Upper lobe of left lung (tissue), 6 donors: ENCODE measurements at regions not wholly inside any gene's neighbourhood (a gene's known extent, or its start where the extent isn't known, plus 50 kb on each side); places are given as distances from the start of the nearest gene placed in this dataset.

Experiments used
- ATAC-seq, 2 donors: fragments of 200-7000 bp; cut with Tn5 transposase; one replicate each; pipeline ENCODE4 v1.9.1; 2022; ENCODE audit warnings: mild to moderate bottlenecking in 2 of 2, moderate library complexity in 2 of 2; ENCODE audit not compliant: low FRiP score in 2 of 2
- DNase-seq, 2 donors: peaks; one replicate each; pipeline ENCODE4 v3.0.0-alpha.2; 2019 to 2020
- H3K27ac ChIP-seq, 4 donors: fragments of 200-600 bp; sonication (generic); one replicate each; pipeline ENCODE4 v1.5.1; 2016 to 2019
- H3K27me3 ChIP-seq, 4 donors: fragments of 200-600 bp; sonication (generic); one replicate each; pipeline ENCODE4 v1.5.1; 2017 to 2019
- H3K36me3 ChIP-seq, 4 donors: fragments of 200-600 bp; sonication (generic); one replicate each; pipeline ENCODE4 v1.5.1; 2016 to 2019
- H3K4me1 ChIP-seq, 4 donors: fragments of 200-600 bp; sonication (generic); one replicate each; pipeline ENCODE4 v1.5.1; 2018 to 2019
- H3K4me3 ChIP-seq, 4 donors: fragments of 200-600 bp; sonication (generic); one replicate each; pipeline ENCODE4 v1.5.1; 2017 to 2019; ENCODE audit warnings: mild to moderate bottlenecking in 2 of 4, moderate library complexity in 1 of 4
- H3K9me3 ChIP-seq, 4 donors: fragments of 200-600 bp; sonication (generic); one replicate each; pipeline ENCODE4 v1.5.1; 2018 to 2019
- CTCF ChIP-seq, 6 experiments: fragments of 450-650 bp in 4 of 6; fragments of 200-600 bp in 2 of 6; sonication (generic) in 2 of 6; IDR thresholded peaks; one replicate each; pipeline ENCODE4 v1.5.1; 2016 to 2019; ENCODE audit warnings: antibody characterized with exemption in 6 of 6
- EP300 ChIP-seq, 4 donors: sonication (generic); formaldehyde crosslinking; IDR thresholded peaks; one replicate each; pipeline ENCODE4 v1.5.1; 2017; ENCODE audit warnings: antibody characterized with exemption in 4 of 4, control low read depth in 2 of 4
- POLR2A ChIP-seq, 4 donors: fragments of 450-650 bp; IDR thresholded peaks; one replicate each; pipeline ENCODE4 v1.5.1; 2016 to 2017; ENCODE audit warnings: antibody characterized with exemption in 4 of 4, mild to moderate bottlenecking in 2 of 4
- POLR2AphosphoS5 ChIP-seq, 2 donors: sonication (generic); formaldehyde crosslinking; IDR thresholded peaks; one replicate each; pipeline ENCODE4 v1.5.1; 2017; ENCODE audit warnings: antibody characterized with exemption in 2 of 2
- WGBS, 2 donors: methylation state at CpG; one replicate each; pipeline ENCODE4 v1.1.5; 2017 to 2018; 5-methylcytosine and 5-hydroxymethylcytosine counted together
- donor health status: DM: no; HTN: no; CAD: no; lungs with moderate emphysema.
- donor health status: DM: no; HTN: yes; CAD: no; lungs with severe emphysema.

GRCh38 chr1:5725406-5725805 is 266.8 kb downstream of the NPHP4 start:
- Histone ChIP-seq H3K27me3 (no peaks in the 10 kb centered on the region), H3K9me3 (no peaks in the 10 kb centered on the region), H3K36me3 (no peaks in the 10 kb centered on the region), H3K27ac (no peak overlapping the region), H3K4me3 (no peak overlapping the region), H3K4me1 (no peaks in the 10 kb centered on the region)
- DNase-seq (no peak), ATAC-seq (no peak)
- TF ChIP-seq POLR2AphosphoS5 (IDR thresholded peaks at IDR 0.05) (no peak), EP300 (IDR thresholded peaks at IDR 0.05) (no peak), POLR2A (IDR thresholded peaks at IDR 0.05) (no peak)
- 83 to 84% methylated on average over 12 to 13 of the region's 13 CpGs for WGBS, 2 donors

- no peaks in the 10 kb centered on the region for H3K36me3 ChIP-seq
- DNase-seq = peak in 1 of 2 donors; percentile 11
- H3K4me3 ChIP-seq = no peak overlapping the region
- WGBS, 2 donors = 77 to 88% methylated on average over 9 of the region's 9 CpGs
- ATAC-seq = no peak
- H3K27me3 ChIP-seq = no peaks in the 10 kb centered on the region
- H3K4me1 ChIP-seq = no peaks in the 10 kb centered on the region
- no peaks in the 10 kb centered on the region for H3K9me3 ChIP-seq
- TF ChIP-seq POLR2AphosphoS5 (IDR thresholded peaks at IDR 0.05) = no peak
- no peak for TF ChIP-seq EP300 (IDR thresholded peaks at IDR 0.05)
- TF ChIP-seq CTCF (IDR thresholded peaks at IDR 0.05) = no peak
- TF ChIP-seq POLR2A (IDR thresholded peaks at IDR 0.05) = no peak
- no peak overlapping the region for H3K27ac ChIP-seq
These were observed 267.4 kb downstream of the NPHP4 start for GRCh38 chr1:5724847-5725246.

- 76 to 87% methylated on average over 10 to 12 of the region's 12 CpGs for WGBS, 2 donors
- Histone ChIP-seq H3K4me3 (no peak overlapping the region), H3K36me3 (no peaks in the 10 kb centered on the region), H3K4me1 (peaks cover 0 to under 1% (median 0%) of the 10 kb centered on the region in 4 donors), H3K9me3 (no peaks in the 10 kb centered on the region), H3K27ac (no peak overlapping the region), H3K27me3 (no peaks in the 10 kb centered on the region)
- no peak for TF ChIP-seq CTCF (IDR thresholded peaks at IDR 0.05)
- no peak for TF ChIP-seq POLR2AphosphoS5 (IDR thresholded peaks at IDR 0.05)
- no peak for TF ChIP-seq POLR2A (IDR thresholded peaks at IDR 0.05)
- no peak for TF ChIP-seq EP300 (IDR thresholded peaks at IDR 0.05)
- no peak for DNase-seq
- no peak for ATAC-seq
These were observed 269.5 kb downstream of the NPHP4 start for GRCh38 chr1:5722635-5723164.

- ATAC-seq (no peak), DNase-seq (no peak)
- H3K27ac ChIP-seq = no peak overlapping the region
- peaks cover 0 to 6% (median 0%) of the 10 kb centered on the region in 4 donors for H3K27me3 ChIP-seq
- no peaks in the 10 kb centered on the region for H3K9me3 ChIP-seq
- no peak overlapping the region for H3K4me3 ChIP-seq
- H3K4me1 ChIP-seq = peaks cover 0 to 3% (median 0%) of the 10 kb centered on the region in 4 donors
- WGBS, 2 donors = 91 to 98% methylated on average over 3 of the region's 3 CpGs
- no peaks in the 10 kb centered on the region for H3K36me3 ChIP-seq
- TF ChIP-seq CTCF (IDR thresholded peaks at IDR 0.05) (no peak), POLR2AphosphoS5 (IDR thresholded peaks at IDR 0.05) (no peak), EP300 (IDR thresholded peaks at IDR 0.05) (no peak)
These were observed 270.5 kb downstream of the NPHP4 start for GRCh38 chr1:5721634-5722215.

GRCh38 chr1:5720936-5721335 is 271.3 kb downstream of the NPHP4 start:
- WGBS, 2 donors = 78 to 82% methylated on average over 4 of the region's 4 CpGs
- TF ChIP-seq POLR2A (IDR thresholded peaks at IDR 0.05) = no peak
- TF ChIP-seq EP300 (IDR thresholded peaks at IDR 0.05) = no peak
- no peak for TF ChIP-seq POLR2AphosphoS5 (IDR thresholded peaks at IDR 0.05)
- TF ChIP-seq CTCF (IDR thresholded peaks at IDR 0.05) = no peak
- H3K27ac ChIP-seq = no peak overlapping the region
- ATAC-seq = no peak
- peaks cover 0 to 1% (median 0%) of the 10 kb centered on the region in 4 donors for H3K9me3 ChIP-seq
- DNase-seq = no peak
- peaks cover 0 to 6% (median 0%) of the 10 kb centered on the region in 4 donors for H3K27me3 ChIP-seq
- H3K4me3 ChIP-seq = no peak overlapping the region
- H3K4me1 ChIP-seq = peaks cover 0 to 3% (median 0%) of the 10 kb centered on the region in 4 donors
- no peaks in the 10 kb centered on the region for H3K36me3 ChIP-seq
